AG09309 (cell line): ENCODE measurements at regions not wholly inside any gene's neighbourhood (a gene's known extent, or its start where the extent isn't known, plus 50 kb on each side); places are given as distances from the start of the nearest gene placed in this dataset.

Source experiments
- DNase-seq: peaks from one replicate; pipeline ENCODE4 v3.0.0-alpha.2; 2010; ENCODE audit warnings: low read depth
- H3K4me3 ChIP-seq: 2 replicates; pipeline ENCODE4 v1.5.1; 2011; ENCODE audit warnings: mild to moderate bottlenecking, low read depth, low read length, moderate library complexity; ENCODE audit not compliant: control insufficient read depth
- CTCF ChIP-seq: IDR thresholded peaks from 2 replicates; pipeline ENCODE4 v1.5.1; 2011; ENCODE audit warnings: mild to moderate bottlenecking, low read depth, low read length, inconsistent platforms; ENCODE audit not compliant: insufficient read depth, control insufficient read depth; ENCODE audit errors: missing control alignments

GRCh38 chr12:19726122-19726521 is 286.8 kb downstream of the AEBP2 start:
- no peak overlapping the region for H3K4me3 ChIP-seq
- no peak for DNase-seq
- no peak for TF ChIP-seq CTCF

- no peak overlapping the region for H3K4me3 ChIP-seq
- DNase-seq = no peak
- TF ChIP-seq CTCF = no peak
Measured at GRCh38 chr12:19726592-19726991, 287.3 kb downstream of the AEBP2 start.

- DNase-seq = no peak
- TF ChIP-seq CTCF = no peak
- H3K4me3 ChIP-seq = no peak overlapping the region
Measured at GRCh38 chr12:19737019-19737418, 297.7 kb downstream of the AEBP2 start.

- peak; percentile 42 for DNase-seq
- no peak overlapping the region for H3K4me3 ChIP-seq
- TF ChIP-seq CTCF = peak; percentile 56
Measured at GRCh38 chr12:19739195-19739776, 300.0 kb downstream of the AEBP2 start.

- no peak for TF ChIP-seq CTCF
- DNase-seq = no peak
- no peak overlapping the region for H3K4me3 ChIP-seq
Measured at GRCh38 chr12:19740472-19741131, 301.3 kb downstream of the AEBP2 start.

- no peak overlapping the region for H3K4me3 ChIP-seq
- no peak for DNase-seq
- no peak for TF ChIP-seq CTCF
Measured at GRCh38 chr12:19741132-19741489, 301.8 kb downstream of the AEBP2 start.
